Transverse colon (tissue), 4 donors: ENCODE measurements at regions not wholly inside any gene's neighbourhood (a gene's known extent, or its start where the extent isn't known, plus 50 kb on each side); places are given as distances from the start of the nearest gene placed in this dataset.

ENCODE experiments used
- DNase-seq: peaks from one replicate; pipeline ENCODE4 v3.0.0-alpha.2; 2019
- H3K27ac ChIP-seq, 4 donors: fragments of 200-600 bp; sonication (generic); 2 replicates each; pipeline ENCODE4 v1.5.1; 2016 to 2018; ENCODE audit warnings: inconsistent platforms in 4 of 4
- H3K27me3 ChIP-seq: fragments of 200-600 bp; sonication (generic); 2 replicates; pipeline ENCODE4 v1.5.1; 2017; ENCODE audit warnings: inconsistent platforms
- H3K36me3 ChIP-seq, 4 donors: fragments of 200-600 bp; sonication (generic); 2 replicates each; pipeline ENCODE4 v1.5.1; 2017 to 2019; ENCODE audit warnings: inconsistent platforms in 4 of 4
- H3K4me1 ChIP-seq, 4 donors: fragments of 200-600 bp; sonication (generic); 2 replicates each; pipeline ENCODE4 v1.5.1; 2017 to 2020; ENCODE audit warnings: inconsistent platforms in 4 of 4
- H3K4me3 ChIP-seq, 4 donors: fragments of 200-600 bp; sonication (generic); 1 replicate in 1 of 4; 2 replicates in 3 of 4; pipeline versions ENCODE4 v1.5.1 to v1.6.1; 2017 to 2019; ENCODE audit warnings: inconsistent platforms in 4 of 4
- H3K9me3 ChIP-seq, 2 donors: fragments of 200-600 bp; sonication (generic); 2 replicates each; pipeline ENCODE4 v1.5.1; 2017 to 2019; ENCODE audit warnings: inconsistent platforms in 2 of 2
- EP300 ChIP-seq: sonication (generic); formaldehyde crosslinking; IDR thresholded peaks from one replicate; pipeline ENCODE4 v1.6.1; 2017; ENCODE audit warnings: antibody characterized with exemption, low read depth
- POLR2A ChIP-seq: fragments of 450-650 bp; IDR thresholded peaks from one replicate; pipeline ENCODE4 v1.6.1; 2016; ENCODE audit warnings: antibody characterized with exemption, mild to moderate bottlenecking, moderate library complexity
- POLR2AphosphoS5 ChIP-seq, 3 donors: sonication (generic); formaldehyde crosslinking; IDR thresholded peaks; one replicate each; pipeline ENCODE4 v1.6.1; 2016; ENCODE audit warnings: antibody characterized with exemption in 3 of 3
- WGBS, 2 donors: methylation state at CpG; one replicate each; pipeline ENCODE4 v1.1.5; 2018; ENCODE audit warnings: low coverage in 1 of 2; 5-methylcytosine and 5-hydroxymethylcytosine counted together
- in situ Hi-C, 4 donors: fragments of 200-750 bp; cut with MboI; loops; one replicate each; pipeline versions ENCODE4 v1.15.0 to v1.15.1; 2017; ENCODE audit warnings: low sequenced_read_pairs in 3 of 4, low pct_ligation_motif_present in 1 of 4, low pct_unique_long_range_greater_than_20kb in 1 of 4
- intact Hi-C: fragments of 100-400 bp; cut with DNase I; formaldehyde crosslinking; loops from one replicate; pipeline ENCODE4 v1.15.1; 2023; ENCODE audit warnings: low total_unique reads
- TF ChIP-seq, protein P1 (sequence below), 5 experiments: fragments of 200-600 bp in 3 of 5; fragments of 450-650 bp in 2 of 5; sonication (generic) in 3 of 5; IDR thresholded peaks; 1 replicate in 2 of 5; 2 replicates in 3 of 5; pipeline ENCODE4 v1.5.1; 2016 to 2017; ENCODE audit warnings: antibody characterized with exemption in 5 of 5, inconsistent platforms in 3 of 5, mild to moderate bottlenecking in 2 of 5, moderate library complexity in 1 of 5

GRCh38 chr9:99463131-99463530 lies 241.0 kb downstream of the SEC61B start:
- H3K27ac ChIP-seq: no peak overlapping the region
- no peak for DNase-seq
- no peaks in the 10 kb centered on the region for H3K27me3 ChIP-seq
- no peak overlapping the region for H3K4me3 ChIP-seq
- H3K4me1 ChIP-seq: peaks cover 0 to 7% (median 0%) of the 10 kb centered on the region in 4 donors
- no peaks in the 10 kb centered on the region for H3K36me3 ChIP-seq
- no peaks in the 10 kb centered on the region for H3K9me3 ChIP-seq
- 40 to 73% methylated on average over 1 to 4 of the region's 4 CpGs for WGBS, 2 donors
- in situ Hi-C loops (no loop called here), intact Hi-C loops (no loop called here)
- TF ChIP-seq EP300 (no peak), POLR2A (no peak), POLR2AphosphoS5 (IDR thresholded peaks at IDR 0.05) (no peak)
- TF ChIP-seq, protein P1, sequence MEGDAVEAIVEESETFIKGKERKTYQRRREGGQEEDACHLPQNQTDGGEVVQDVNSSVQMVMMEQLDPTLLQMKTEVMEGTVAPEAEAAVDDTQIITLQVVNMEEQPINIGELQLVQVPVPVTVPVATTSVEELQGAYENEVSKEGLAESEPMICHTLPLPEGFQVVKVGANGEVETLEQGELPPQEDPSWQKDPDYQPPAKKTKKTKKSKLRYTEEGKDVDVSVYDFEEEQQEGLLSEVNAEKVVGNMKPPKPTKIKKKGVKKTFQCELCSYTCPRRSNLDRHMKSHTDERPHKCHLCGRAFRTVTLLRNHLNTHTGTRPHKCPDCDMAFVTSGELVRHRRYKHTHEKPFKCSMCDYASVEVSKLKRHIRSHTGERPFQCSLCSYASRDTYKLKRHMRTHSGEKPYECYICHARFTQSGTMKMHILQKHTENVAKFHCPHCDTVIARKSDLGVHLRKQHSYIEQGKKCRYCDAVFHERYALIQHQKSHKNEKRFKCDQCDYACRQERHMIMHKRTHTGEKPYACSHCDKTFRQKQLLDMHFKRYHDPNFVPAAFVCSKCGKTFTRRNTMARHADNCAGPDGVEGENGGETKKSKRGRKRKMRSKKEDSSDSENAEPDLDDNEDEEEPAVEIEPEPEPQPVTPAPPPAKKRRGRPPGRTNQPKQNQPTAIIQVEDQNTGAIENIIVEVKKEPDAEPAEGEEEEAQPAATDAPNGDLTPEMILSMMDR (IDR thresholded peaks at IDR 0.05): no peak

GRCh38 chr9:99464568-99464967 lies 242.5 kb downstream of the SEC61B start:
- Histone ChIP-seq H3K9me3 (no peaks in the 10 kb centered on the region), H3K4me1 (peaks cover 0 to 7% (median 0%) of the 10 kb centered on the region in 4 donors), H3K4me3 (no peak overlapping the region), H3K27ac (peak overlapping the region in 3 of 4 donors; percentile 51 to 63 (median 55)), H3K36me3 (no peaks in the 10 kb centered on the region), H3K27me3 (no peaks in the 10 kb centered on the region)
- WGBS, 2 donors: 81 to 83% methylated on average over 4 of the region's 4 CpGs
- no peak for DNase-seq
- TF ChIP-seq EP300 (no peak), POLR2AphosphoS5 (IDR thresholded peaks at IDR 0.05) (no peak), POLR2A (no peak)
- TF ChIP-seq, protein P1 (IDR thresholded peaks at IDR 0.05): no peak
- intact Hi-C loops (no loop called here), in situ Hi-C loops (no loop called here)

GRCh38 chr9:99465231-99465907 lies 243.3 kb downstream of the SEC61B start:
- no peaks in the 10 kb centered on the region for H3K27me3 ChIP-seq
- intact Hi-C loops (no loop called here), in situ Hi-C loops (no loop called here)

GRCh38 chr9:99466104-99466503 lies 244.0 kb downstream of the SEC61B start:
- TF ChIP-seq POLR2AphosphoS5 (IDR thresholded peaks at IDR 0.05): no peak
- no peak for TF ChIP-seq POLR2A
- TF ChIP-seq, protein P1 (IDR thresholded peaks at IDR 0.05): no peak
- TF ChIP-seq EP300: no peak
- WGBS, 2 donors: 22 to 79% methylated on average over 1 of the region's 1 CpG
- in situ Hi-C loops: no loop called here

More at GRCh38 chr9:99465231-99465907, 243.3 kb downstream of the SEC61B start:
- WGBS, 2 donors: 20 to 73% methylated on average over 1 to 7 of the region's 7 CpGs
- Histone ChIP-seq H3K27ac (peak overlapping the region; percentile 29 to 63 (median 53)), H3K9me3 (no peaks in the 10 kb centered on the region), H3K4me3 (no peak overlapping the region), H3K36me3 (no peaks in the 10 kb centered on the region), H3K4me1 (peaks cover 0 to 7% (median 0%) of the 10 kb centered on the region in 4 donors)
- no peak for DNase-seq
- TF ChIP-seq POLR2AphosphoS5 (IDR thresholded peaks at IDR 0.05): no peak
- no peak for TF ChIP-seq POLR2A
- TF ChIP-seq EP300: no peak
- TF ChIP-seq, protein P1 (IDR thresholded peaks at IDR 0.05): no peak

More at GRCh38 chr9:99466104-99466503, 244.0 kb downstream of the SEC61B start:
- Histone ChIP-seq H3K4me1 (peaks cover 0 to 7% (median 0%) of the 10 kb centered on the region in 4 donors), H3K27me3 (no peaks in the 10 kb centered on the region), H3K36me3 (no peaks in the 10 kb centered on the region), H3K27ac (peak overlapping the region; percentile 29 to 63 (median 53)), H3K9me3 (no peaks in the 10 kb centered on the region), H3K4me3 (no peak overlapping the region)
- DNase-seq: no peak
- intact Hi-C loops: no loop called here
